SK-N-SH treated with all-trans-retinoic acid at 6 μM for 48 hours (cell line): ENCODE measurements at regions not wholly inside any gene's neighbourhood (a gene's known extent, or its start where the extent isn't known, plus 50 kb on each side); places are given as distances from the start of the nearest gene placed in this dataset.

Source experiments
- ATAC-seq: fragments of 200-7000 bp; cut with Tn5 transposase; 3 replicates; pipeline ENCODE4 v1.9.1; 2020; ENCODE audit warnings: mild to moderate bottlenecking, moderate library complexity
- ARNTL ChIP-seq: fragments of 450-650 bp; formaldehyde crosslinking; IDR thresholded peaks from 2 replicates; pipeline ENCODE4 v1.5.0; 2020; ENCODE audit warnings: low read depth, mild to moderate bottlenecking, moderate library complexity, borderline replicate concordance
- BACH2 ChIP-seq: fragments of 250-450 bp; sonication (Bioruptor Pico); IDR thresholded peaks from 2 replicates; pipeline ENCODE4 v1.9.0; 2021; ENCODE audit warnings: mild to moderate bottlenecking, borderline replicate concordance
- CREB5 ChIP-seq: fragments of 250-450 bp; sonication (Bioruptor Pico); IDR thresholded peaks from 2 replicates; pipeline ENCODE4 v1.5.1; 2020; ENCODE audit warnings: low read depth, mild to moderate bottlenecking, moderate library complexity
- CSDC2 ChIP-seq: fragments of 250-450 bp; sonication (Bioruptor Pico); IDR thresholded peaks from 2 replicates; pipeline ENCODE4 v1.5.0; 2020; ENCODE audit warnings: mild to moderate bottlenecking, moderate library complexity
- CSRNP3 ChIP-seq: fragments of 250-450 bp; sonication (Bioruptor Pico); IDR thresholded peaks from 2 replicates; pipeline ENCODE4 v1.5.1; 2021; ENCODE audit warnings: mild to moderate bottlenecking, moderate library complexity
- ESRRG ChIP-seq: fragments of 250-450 bp; sonication (Bioruptor Pico); IDR thresholded peaks from 2 replicates; pipeline ENCODE4 v1.6.1; 2021; ENCODE audit warnings: mild to moderate bottlenecking
- GLIS3 ChIP-seq: fragments of 250-450 bp; sonication (Bioruptor Pico); IDR thresholded peaks from 2 replicates; pipeline ENCODE4 v1.5.0; 2020; ENCODE audit warnings: mild to moderate bottlenecking, moderate library complexity
- OSR1 ChIP-seq: fragments of 250-450 bp; sonication (Bioruptor Pico); IDR thresholded peaks from 2 replicates; pipeline ENCODE4 v1.8.0; 2022; ENCODE audit warnings: moderate library complexity, mild to moderate bottlenecking, inconsistent platforms
- PATZ1 ChIP-seq: fragments of 250-450 bp; sonication (Bioruptor Pico); IDR thresholded peaks from 2 replicates; pipeline ENCODE4 v1.8.0; 2020; ENCODE audit warnings: mild to moderate bottlenecking, moderate library complexity, borderline replicate concordance
- POU6F1 ChIP-seq: fragments of 250-450 bp; sonication (Bioruptor Pico); IDR thresholded peaks from 2 replicates; pipeline ENCODE4 v1.8.0; 2021; ENCODE audit warnings: low read depth, mild to moderate bottlenecking, moderate library complexity, borderline replicate concordance
- PPARA ChIP-seq: fragments of 250-450 bp; sonication (Bioruptor Pico); IDR thresholded peaks from 2 replicates; pipeline ENCODE4 v1.5.0; 2020; ENCODE audit warnings: mild to moderate bottlenecking, borderline replicate concordance
- RARB ChIP-seq: fragments of 250-450 bp; sonication (Bioruptor Pico); IDR thresholded peaks from 2 replicates; pipeline ENCODE4 v1.8.0; 2021; ENCODE audit warnings: mild to moderate bottlenecking, moderate library complexity
- SNAI2 ChIP-seq: fragments of 250-450 bp; sonication (Bioruptor Pico); IDR thresholded peaks from 2 replicates; pipeline ENCODE4 v1.5.0; 2020; ENCODE audit warnings: mild to moderate bottlenecking, moderate library complexity
- TCF4 ChIP-seq: fragments of 250-450 bp; sonication (Bioruptor Pico); IDR thresholded peaks from 2 replicates; pipeline ENCODE4 v1.8.0; 2021; ENCODE audit warnings: mild to moderate bottlenecking, moderate library complexity, borderline replicate concordance
- TOX ChIP-seq: fragments of 250-450 bp; sonication (Bioruptor Pico); IDR thresholded peaks from 2 replicates; pipeline ENCODE4 v1.8.0; 2021; ENCODE audit warnings: mild to moderate bottlenecking, moderate library complexity, borderline replicate concordance
- TSHZ2 ChIP-seq: fragments of 250-450 bp; sonication (Bioruptor Pico); IDR thresholded peaks from 2 replicates; pipeline ENCODE4 v1.5.0; 2020; ENCODE audit warnings: mild to moderate bottlenecking, moderate library complexity
- ZC3H10 ChIP-seq: fragments of 250-450 bp; sonication (Bioruptor Pico); IDR thresholded peaks from 2 replicates; pipeline ENCODE4 v1.5.1; 2021; ENCODE audit warnings: mild to moderate bottlenecking, moderate library complexity
- ZFP3 ChIP-seq: fragments of 250-450 bp; sonication (Bioruptor Pico); IDR thresholded peaks from 2 replicates; pipeline ENCODE4 v1.5.0; 2020; ENCODE audit warnings: mild to moderate bottlenecking, moderate library complexity
- ZFP30 ChIP-seq: fragments of 450-650 bp; formaldehyde crosslinking; IDR thresholded peaks from 2 replicates; pipeline ENCODE4 v1.5.0; 2022; ENCODE audit warnings: mild to moderate bottlenecking, moderate library complexity
- ZNF565 ChIP-seq: fragments of 450-650 bp; formaldehyde crosslinking; conservative IDR thresholded peaks from 2 replicates; pipeline ENCODE4 v1.5.0; 2020; ENCODE audit warnings: low read depth, mild to moderate bottlenecking, moderate library complexity
- ZNF70 ChIP-seq: fragments of 450-650 bp; formaldehyde crosslinking; IDR thresholded peaks from 2 replicates; pipeline ENCODE4 v1.5.0; 2020; ENCODE audit warnings: mild to moderate bottlenecking, moderate library complexity

- no peak for ATAC-seq
- TF ChIP-seq PATZ1 (CRISPR knock-in tag) (no peak), ZNF70 (CRISPR knock-in tag) (no peak), ESRRG (no peak), RARB (no peak), SNAI2 (CRISPR knock-in tag) (no peak), OSR1 (CRISPR knock-in tag) (no peak), POU6F1 (CRISPR knock-in tag) (no peak), PPARA (CRISPR knock-in tag) (no peak)
- TF ChIP-seq, all 23 proteins: peak for 0
Measured at GRCh38 chr14:96949594-96949993, 152.4 kb downstream of the VRK1 start.

GRCh38 chr14:96951511-96951910, 154.3 kb downstream of the VRK1 start:
- no peak for ATAC-seq
- TF ChIP-seq ZC3H10 (no peak), RARB (no peak), CSDC2 (no peak), ARNTL (CRISPR knock-in tag) (no peak), PATZ1 (CRISPR knock-in tag) (no peak), ZFP30 (CRISPR knock-in tag) (no peak), BACH2 (no peak), PPARA (CRISPR knock-in tag) (no peak), TOX (CRISPR knock-in tag) (no peak), ZFP3 (CRISPR knock-in tag) (no peak), CREB5 (CRISPR knock-in tag) (no peak), TSHZ2 (CRISPR knock-in tag) (no peak)

- no peak for ATAC-seq
- no peak for TF ChIP-seq PPARA (CRISPR knock-in tag)
- TF ChIP-seq ZC3H10: no peak
- no peak for TF ChIP-seq ESRRG
- TF ChIP-seq CSDC2: no peak
- TF ChIP-seq GLIS3 (CRISPR knock-in tag): no peak
- TF ChIP-seq SNAI2 (CRISPR knock-in tag): no peak
- TF ChIP-seq TSHZ2 (CRISPR knock-in tag): no peak
- no peak for TF ChIP-seq ZFP3 (CRISPR knock-in tag)
- no peak for TF ChIP-seq ZNF565 (CRISPR knock-in tag)
- TF ChIP-seq POU6F1 (CRISPR knock-in tag): no peak
- TF ChIP-seq CSRNP3 (CRISPR knock-in tag): no peak
- TF ChIP-seq TCF4 (CRISPR knock-in tag): no peak
Measured at GRCh38 chr14:96953087-96953874, 156.1 kb downstream of the VRK1 start.
